Liver (tissue), 8 donors: ENCODE measurements at regions not wholly inside any gene's neighbourhood (a gene's known extent, or its start where the extent isn't known, plus 50 kb on each side); places are given as distances from the start of the nearest gene placed in this dataset.

Experiments
- DNase-seq: peaks from one replicate; pipeline ENCODE4 v3.0.0-alpha.2; 2017; ENCODE audit warnings: low spot score
- H3K27ac ChIP-seq, 2 donors: one replicate each; pipeline ENCODE4 v1.7.0; 2013; ENCODE audit warnings: inconsistent platforms in 2 of 2, low read length in 2 of 2, control low read depth in 1 of 2, low read depth in 1 of 2, mild to moderate bottlenecking in 1 of 2
- H3K27me3 ChIP-seq, 4 donors: one replicate each; pipeline versions ENCODE4 v1.6.1 to v1.7.0; 2013; ENCODE audit warnings: low read length in 3 of 4, inconsistent platforms in 1 of 4, mild to moderate bottlenecking in 1 of 4, moderate library complexity in 1 of 4; ENCODE audit not compliant: control insufficient read depth in 4 of 4, insufficient read depth in 4 of 4
- H3K36me3 ChIP-seq, 4 donors: one replicate each; pipeline versions ENCODE4 v1.6.1 to v1.7.0; 2013; ENCODE audit warnings: low read length in 3 of 4, mild to moderate bottlenecking in 3 of 4, low read depth in 1 of 4, moderate library complexity in 1 of 4; ENCODE audit not compliant: control insufficient read depth in 4 of 4, insufficient read depth in 3 of 4
- H3K4me1 ChIP-seq, 4 donors: one replicate each; pipeline versions ENCODE4 v1.6.1 to v1.7.0; 2013; ENCODE audit warnings: low read length in 3 of 4, mild to moderate bottlenecking in 3 of 4, moderate library complexity in 1 of 4; ENCODE audit not compliant: control insufficient read depth in 4 of 4, insufficient read depth in 4 of 4
- H3K4me3 ChIP-seq, 3 donors: one replicate each; pipeline versions ENCODE4 v1.6.1 to v1.7.0; 2013; ENCODE audit warnings: low read length in 3 of 3, control low read depth in 1 of 3, low read depth in 1 of 3, mild to moderate bottlenecking in 1 of 3
- H3K9ac ChIP-seq, 2 donors: one replicate each; pipeline ENCODE4 v1.7.0; 2013; ENCODE audit warnings: low read length in 2 of 2, mild to moderate bottlenecking in 2 of 2, moderate library complexity in 2 of 2, control low read depth in 1 of 2, low read depth in 1 of 2
- H3K9me3 ChIP-seq, 4 donors: one replicate each; pipeline versions ENCODE4 v1.6.1 to v1.7.0; 2013; ENCODE audit warnings: low read length in 3 of 4; ENCODE audit not compliant: control insufficient read depth in 4 of 4
- ATF3 ChIP-seq: IDR thresholded peaks from 2 replicates; pipeline ENCODE4 v1.6.1; 2016; ENCODE audit warnings: antibody characterized with exemption
- CTCF ChIP-seq: fragments of 150-350 bp; IDR thresholded peaks from 2 replicates; pipeline ENCODE4 v1.5.1; 2017; ENCODE audit warnings: improper control_type of control experiment, low read depth, low read length; ENCODE audit not compliant: missing input control
- EGR1 ChIP-seq, 2 donors: IDR thresholded peaks; 2 replicates each; pipeline ENCODE4 v1.6.1; 2016 to 2018; ENCODE audit warnings: antibody characterized with exemption in 2 of 2, low read depth in 2 of 2
- FOXA1 ChIP-seq: IDR thresholded peaks from 2 replicates; pipeline ENCODE4 v1.6.1; 2016; ENCODE audit warnings: antibody characterized with exemption
- GABPA ChIP-seq, 2 donors: IDR thresholded peaks in 1 of 2; conservative IDR thresholded peaks in 1 of 2; 2 replicates each; pipeline ENCODE4 v1.6.1; 2016; ENCODE audit warnings: antibody characterized with exemption in 2 of 2, mild to moderate bottlenecking in 1 of 2, moderate library complexity in 1 of 2
- HNF4A ChIP-seq, 2 donors: conservative IDR thresholded peaks; 2 replicates each; pipeline ENCODE4 v1.6.1; 2016; ENCODE audit warnings: antibody characterized with exemption in 2 of 2, mild to moderate bottlenecking in 2 of 2
- HNF4G ChIP-seq: IDR thresholded peaks from 2 replicates; pipeline ENCODE4 v1.6.1; 2016; ENCODE audit warnings: antibody characterized with exemption
- MAX ChIP-seq: IDR thresholded peaks from 2 replicates; pipeline ENCODE4 v1.6.1; 2016; ENCODE audit warnings: antibody characterized with exemption
- NR2F2 ChIP-seq: IDR thresholded peaks from 2 replicates; pipeline ENCODE4 v1.6.1; 2016; ENCODE audit warnings: antibody characterized with exemption
- RAD21 ChIP-seq, 2 donors: IDR thresholded peaks; 2 replicates each; pipeline ENCODE4 v1.6.1; 2016; ENCODE audit warnings: antibody characterized with exemption in 2 of 2, mild to moderate bottlenecking in 2 of 2
- REST ChIP-seq: IDR thresholded peaks from 2 replicates; pipeline ENCODE4 v1.6.1; 2016; ENCODE audit warnings: antibody characterized with exemption, mild to moderate bottlenecking
- RXRA ChIP-seq, 2 donors: IDR thresholded peaks; 2 replicates each; pipeline ENCODE4 v1.6.1; 2017 to 2018; ENCODE audit warnings: antibody characterized with exemption in 2 of 2, mild to moderate bottlenecking in 1 of 2
- SP1 ChIP-seq: IDR thresholded peaks from 2 replicates; pipeline ENCODE4 v1.6.1; 2018; ENCODE audit warnings: antibody characterized with exemption, mild to moderate bottlenecking
- TAF1 ChIP-seq: conservative IDR thresholded peaks from 2 replicates; pipeline ENCODE4 v1.6.1; 2016; ENCODE audit warnings: antibody characterized with exemption, mild to moderate bottlenecking
- YY1 ChIP-seq: IDR thresholded peaks from 2 replicates; pipeline ENCODE4 v1.6.1; 2016; ENCODE audit warnings: antibody characterized with exemption, mild to moderate bottlenecking
- ZBTB33 ChIP-seq: IDR thresholded peaks from 2 replicates; pipeline ENCODE4 v1.6.1; 2016; ENCODE audit warnings: antibody characterized with exemption
- WGBS: extraction: QIAGEN DNeasy Blood & Tissue Kit; methylation state at CpG from one replicate; pipeline ENCODE4 v1.1.7; 2013; 5-methylcytosine and 5-hydroxymethylcytosine counted together
- donor health status: healthy.
- donor health status: healthy.
- donor health status: healthy.
- donor health status: healthy.
- donor health status: healthy.

- Histone ChIP-seq H3K9ac (no peak overlapping the region), H3K4me1 (peaks cover 0 to 4% (median 3%) of the 10 kb centered on the region in 4 donors), H3K9me3 (no peaks in the 10 kb centered on the region), H3K4me3 (no peak overlapping the region), H3K27me3 (no peaks in the 10 kb centered on the region), H3K36me3 (no peaks in the 10 kb centered on the region), H3K27ac (no peak overlapping the region)
- TF ChIP-seq SP1 (no peak), RXRA (IDR thresholded peaks at IDR 0.05) (no peak)
- 88% methylated on average over 2 of the region's 2 CpGs for WGBS
- DNase-seq, result no peak
Measured at GRCh38 chr2:65778137-65778536, 345.7 kb upstream of the SPRED2 start.

GRCh38 chr2:65775839-65776238 is 343.4 kb upstream of the SPRED2 start:
- no peak for DNase-seq
- Histone ChIP-seq H3K9ac (no peak overlapping the region), H3K27ac (no peak overlapping the region), H3K4me1 (no peaks in the 10 kb centered on the region), H3K36me3 (no peaks in the 10 kb centered on the region), H3K27me3 (no peaks in the 10 kb centered on the region), H3K9me3 (no peaks in the 10 kb centered on the region), H3K4me3 (no peak overlapping the region)
- TF ChIP-seq RAD21 (IDR thresholded peaks at IDR 0.05), result no peak
- no peak for TF ChIP-seq ZBTB33
- TF ChIP-seq HNF4A (conservative IDR thresholded peaks at IDR 0.05), result no peak
- no peak for TF ChIP-seq TAF1
- TF ChIP-seq FOXA1, result no peak
- no peak for TF ChIP-seq YY1
- no peak for TF ChIP-seq RXRA (IDR thresholded peaks at IDR 0.05)
- TF ChIP-seq CTCF, result no peak
- no peak for TF ChIP-seq REST
- 91% methylated on average over 2 of the region's 2 CpGs for WGBS

GRCh38 chr2:65767946-65768345 is 335.5 kb upstream of the SPRED2 start:
- Histone ChIP-seq H3K9me3 (no peaks in the 10 kb centered on the region), H3K9ac (no peak overlapping the region), H3K27ac (no peak overlapping the region), H3K36me3 (no peaks in the 10 kb centered on the region), H3K27me3 (no peaks in the 10 kb centered on the region), H3K4me1 (no peaks in the 10 kb centered on the region), H3K4me3 (no peak overlapping the region)
- WGBS, result 92% methylated on average over 4 of the region's 4 CpGs
- DNase-seq, result no peak
- TF ChIP-seq ATF3 (no peak), EGR1 (IDR thresholded peaks at IDR 0.05; ENCODE audit: low read depth in 2 of 2) (no peak), MAX (no peak), NR2F2 (no peak), GABPA (IDR thresholded peaks at IDR 0.05 in 1 of 2, conservative IDR thresholded peaks at IDR 0.05 in 1 of 2) (no peak), HNF4G (no peak), RAD21 (IDR thresholded peaks at IDR 0.05) (no peak), CTCF (no peak), RXRA (IDR thresholded peaks at IDR 0.05) (no peak), SP1 (no peak), ZBTB33 (no peak), TAF1 (no peak)
